K562 (cell line): ENCODE measurements at regions not wholly inside any gene's neighbourhood (a gene's known extent, or its start where the extent isn't known, plus 50 kb on each side); places are given as distances from the start of the nearest gene placed in this dataset.

Experiments
- ATAC-seq: fragments of 200-7000 bp; cut with Tn5 transposase; 3 replicates; pipeline ENCODE4 v1.9.1; 2020; ENCODE audit warnings: moderate library complexity
- BruUV-seq: library from RNA; stranded (reverse); fragments of 400-500 nt; replicated peaks from 2 replicates; lab custom pipeline; 2021; lab: Mats Ljungman, UMichigan
- CTCF ChIA-PET: fragments of 300-600 bp; formaldehyde crosslinking; extraction: SDS; loops from one replicate; lab custom pipeline; 2021; ENCODE audit warnings: low intra/inter-chr PET ratio; lab: Yijun Ruan, JAX
- POLR2A ChIA-PET: fragments of 300-600, 350-650 bp; sonication (Branson Sonifier 250); formaldehyde crosslinking; extraction: SDS; loops from one replicate; lab custom pipeline; 2021; ENCODE audit warnings: antibody characterized with exemption, inconsistent platforms; lab: Yijun Ruan, JAX
- DNase-seq, 4 experiments: peaks; one replicate each; pipeline versions ENCODE4 v3.0.0 to v3.0.0-alpha.2; 2011 to 2018; ENCODE audit warnings: low spot score in 3 of 4, mixed read lengths in 3 of 4; ENCODE audit errors: extremely low read depth in 1 of 4
- FAIRE-seq: peaks from 2 replicates; lab custom pipeline; 2011; peaks lifted over from hg19 to GRCh38; lab: Jason Lieb, UNC
- H2AFZ ChIP-seq: 2 replicates; pipeline ENCODE4 v1.6.0; 2011; ENCODE audit warnings: low read depth, low read length, control low read depth, inconsistent platforms
- H3K27ac ChIP-seq: fragments of 200-600 bp; 3 replicates; pipeline ENCODE4 v1.8.0; 2011; ENCODE audit warnings: low read depth, mild to moderate bottlenecking, control low read depth, inconsistent platforms, low read length, moderate library complexity, mixed read lengths; ENCODE audit errors: extremely low read depth
- H3K27me3 ChIP-seq, 2 experiments: fragments of 300-600 bp in 1 of 2; 2 replicates in 1 of 2; 3 replicates in 1 of 2; pipeline versions ENCODE4 v1.6.0 to v1.8.0; 2011; ENCODE audit warnings: inconsistent platforms in 2 of 2, low read length in 2 of 2, mild to moderate bottlenecking in 1 of 2, mixed read lengths in 1 of 2, moderate library complexity in 1 of 2; ENCODE audit not compliant: control insufficient read depth in 2 of 2, insufficient read depth in 2 of 2
- H3K36me3 ChIP-seq: fragments of 300-600 bp; 3 replicates; pipeline ENCODE4 v1.8.0; 2011; ENCODE audit warnings: mild to moderate bottlenecking, low read length, inconsistent platforms; ENCODE audit not compliant: control insufficient read depth, insufficient read depth
- H3K4me1 ChIP-seq, 2 experiments: fragments of 200-600 bp in 1 of 2; replicated peaks in 1 of 2; 2 replicates in 1 of 2; 3 replicates in 1 of 2; pipeline versions ENCODE4 v1.5.1 to v1.8.0; 2011; ENCODE audit warnings: inconsistent platforms in 2 of 2, low read length in 2 of 2, mild to moderate bottlenecking in 1 of 2, mixed read lengths in 1 of 2, moderate library complexity in 1 of 2; ENCODE audit not compliant: control insufficient read depth in 2 of 2, insufficient read depth in 2 of 2
- H3K4me2 ChIP-seq: 2 replicates; pipeline ENCODE4 v1.6.1; 2011; ENCODE audit warnings: low read length, control low read depth, inconsistent platforms, mixed read lengths; ENCODE audit not compliant: insufficient read depth
- H3K4me3 ChIP-seq: fragments of 200-600 bp; sonication (generic), shearing (Covaris generic); 2 replicates; pipeline ENCODE4 v1.5.1; 2016; ENCODE audit warnings: control low read depth, inconsistent platforms
- H3K79me2 ChIP-seq: fragments of 200-600 bp; 3 replicates; pipeline ENCODE4 v1.8.0; 2011; ENCODE audit warnings: low read length, inconsistent platforms; ENCODE audit not compliant: control insufficient read depth, insufficient read depth
- H3K9ac ChIP-seq, 2 experiments: 2 replicates each; pipeline versions ENCODE4 v1.6.0 to v1.6.1; 2011; ENCODE audit warnings: low read depth in 2 of 2, low read length in 2 of 2, control low read depth in 1 of 2, inconsistent platforms in 1 of 2, mild to moderate bottlenecking in 1 of 2, mixed read lengths in 1 of 2; ENCODE audit not compliant: insufficient read depth in 1 of 2
- H3K9me1 ChIP-seq: one replicate; pipeline ENCODE4 v1.6.0; 2011; ENCODE audit warnings: inconsistent platforms, mild to moderate bottlenecking, low read length, moderate library complexity; ENCODE audit not compliant: control insufficient read depth, insufficient read depth
- H3K9me3 ChIP-seq: replicated peaks from 2 replicates; pipeline ENCODE4 v1.5.1; 2011; ENCODE audit warnings: low read depth, low read length, inconsistent platforms; ENCODE audit not compliant: control insufficient read depth, insufficient read depth
- H4K20me1 ChIP-seq: replicated peaks from 2 replicates; pipeline ENCODE4 v1.6.1; 2011; ENCODE audit warnings: low read length, inconsistent platforms, mixed read lengths; ENCODE audit not compliant: control insufficient read depth, insufficient read depth
- FUS ChIP-seq: fragments of 200-400 bp; formaldehyde crosslinking; optimal IDR thresholded peaks from 2 replicates; pipeline ENCODE3; 2017; ENCODE audit warnings: low read depth, low read length
- HDAC8 ChIP-seq: fragments of 450-650 bp; IDR thresholded peaks from 2 replicates; pipeline ENCODE4 v1.6.1; 2016; ENCODE audit warnings: mild to moderate bottlenecking, missing genetic modification characterization, moderate library complexity, missing compliant biosample characterization
- HNRNPH1 ChIP-seq: fragments of 200-400 bp; formaldehyde crosslinking; optimal IDR thresholded peaks from 2 replicates; pipeline ENCODE3; 2017; ENCODE audit warnings: low read depth, mild to moderate bottlenecking, low read length, moderate library complexity
- HNRNPK ChIP-seq: fragments of 200-400 bp; formaldehyde crosslinking; IDR thresholded peaks from one replicate; pipeline ENCODE4 v1.6.1; 2018; ENCODE audit warnings: mild to moderate bottlenecking, low read depth, low read length; ENCODE audit not compliant: poor library complexity, severe bottlenecking
- MAZ ChIP-seq, 2 experiments: fragments of 450-650 bp in 1 of 2; sonication (generic) in 1 of 2; formaldehyde crosslinking; IDR thresholded peaks in 1 of 2; conservative IDR thresholded peaks in 1 of 2; 2 replicates each; pipeline versions ENCODE4 v1.4.0 to v1.5.0; 2020; ENCODE audit warnings: mild to moderate bottlenecking in 1 of 2, missing genetic modification reagents in 1 of 2
- PTBP1 ChIP-seq: fragments of 200-400 bp; formaldehyde crosslinking; IDR thresholded peaks from 2 replicates; pipeline ENCODE4 v1.6.1; 2017; ENCODE audit warnings: low read depth, low read length
- PYGO2 ChIP-seq: fragments of 450-650 bp; IDR thresholded peaks from 2 replicates; pipeline ENCODE4 v1.6.1; 2016; ENCODE audit warnings: mild to moderate bottlenecking, missing genetic modification characterization, moderate library complexity, missing compliant biosample characterization
- RBM25 ChIP-seq: fragments of 200-400 bp; formaldehyde crosslinking; IDR thresholded peaks from 2 replicates; pipeline ENCODE4 v1.6.1; 2018; ENCODE audit warnings: low read length, low read depth, moderate library complexity; ENCODE audit not compliant: severe bottlenecking
- SMAD4 ChIP-seq: fragments of 250-450 bp; sonication (Bioruptor Pico); conservative IDR thresholded peaks from 2 replicates; pipeline ENCODE4 v1.8.0; 2021; ENCODE audit warnings: inconsistent platforms, mild to moderate bottlenecking, moderate library complexity
- SPI1 ChIP-seq: IDR thresholded peaks from 2 replicates; pipeline ENCODE4 v1.6.1; 2011; ENCODE audit warnings: low read depth, low read length, control low read depth, borderline replicate concordance
- TCF3 ChIP-seq: sonication (generic); formaldehyde crosslinking; IDR thresholded peaks from 2 replicates; pipeline ENCODE4 v1.4.0; 2020; ENCODE audit warnings: mild to moderate bottlenecking, missing genetic modification reagents
- ZKSCAN3 ChIP-seq: fragments of 250-450 bp; sonication (Bioruptor Pico); IDR thresholded peaks from 2 replicates; pipeline ENCODE4 v1.4.0; 2020
- ZNF57 ChIP-seq: fragments of 450-650 bp; formaldehyde crosslinking; IDR thresholded peaks from 2 replicates; pipeline ENCODE4 v1.4.0; 2020; ENCODE audit warnings: mild to moderate bottlenecking, moderate library complexity
- WGBS: fragments of 100-300 bp; shearing (Covaris generic); methylation state at CpG from one replicate; pipeline ENCODE4 v1.1.6; 2016; ENCODE audit warnings: low coverage, mixed read lengths; ENCODE audit not compliant: insufficient coverage; ENCODE audit errors: missing lambda C conversion rate; 5-methylcytosine and 5-hydroxymethylcytosine counted together
- in situ Hi-C: fragments of 300-500 bp; cut with MboI; formaldehyde crosslinking; loops from 4 replicates; pipeline ENCODE4 v1.15.0; 2018; ENCODE audit warnings: inconsistent platforms, mixed read lengths
- intact Hi-C: fragments of 100-400 bp; cut with micrococcal nuclease; formaldehyde crosslinking; loops from 2 replicates; pipeline ENCODE4 v1.14.2; 2022
- TF ChIP-seq, protein P1 (sequence below): sonication (generic); formaldehyde crosslinking; IDR thresholded peaks from 2 replicates; pipeline ENCODE4 v1.8.1; 2023; ENCODE audit warnings: mild to moderate bottlenecking, missing genetic modification reagents
- TF ChIP-seq, protein P2 (sequence below): fragments of 250-450 bp; sonication (Bioruptor Pico); IDR thresholded peaks from 2 replicates; pipeline ENCODE4 v1.8.0; 2021; ENCODE audit warnings: moderate library complexity, mild to moderate bottlenecking, inconsistent platforms
- TF ChIP-seq, protein P3 (sequence below): fragments of 450-650 bp; IDR thresholded peaks from 2 replicates; pipeline ENCODE4 v1.6.1; 2016
- TF ChIP-seq, protein P4 (sequence below): fragments of 450-650 bp; IDR thresholded peaks from 2 replicates; pipeline ENCODE4 v1.6.1; 2017; ENCODE audit warnings: antibody characterized with exemption

DNA sequence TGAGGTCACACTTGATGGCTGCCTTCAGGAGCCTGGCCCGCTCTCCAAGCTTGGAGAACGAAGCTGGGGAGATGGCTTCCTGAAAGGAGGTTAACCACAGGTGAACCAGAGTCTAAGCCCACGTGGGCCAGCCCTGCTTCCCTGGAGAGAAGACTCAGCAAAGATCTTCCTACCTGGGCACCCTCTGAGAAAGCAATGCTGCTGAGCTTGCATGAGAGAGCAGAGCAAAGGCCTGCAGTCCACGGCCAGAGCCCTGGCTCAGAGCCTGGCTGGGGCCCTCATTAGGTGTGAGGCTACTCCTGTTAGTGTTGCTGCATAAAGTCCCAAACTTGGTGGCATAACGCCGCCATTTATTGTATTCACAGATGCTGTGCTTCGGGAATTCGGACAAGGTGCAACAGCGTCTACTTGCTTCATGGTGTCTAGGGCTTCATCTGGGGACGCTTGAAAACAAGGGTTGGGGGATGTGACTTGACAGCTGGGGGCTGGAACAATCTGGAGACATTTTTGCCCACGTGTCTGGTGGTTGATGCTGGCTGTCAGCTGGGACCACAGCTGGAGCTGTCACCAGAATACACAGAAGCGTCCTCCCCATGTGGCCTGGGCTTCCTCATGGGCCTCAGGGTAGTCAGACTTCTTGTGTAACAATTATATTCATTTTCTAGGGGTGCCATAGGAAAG, 87.9 kb upstream of the MEF2A start:
- no peak for FAIRE-seq
- CTCF ChIA-PET, result no interaction called here
- BruUV-seq, result no TSS peak
- 2% methylated on average over 12 of the region's 12 CpGs for whole genome bisulfite sequencing
- H3K9ac ChIP-seq, result peak overlapping the region in 1 of 2 experiments; percentile 20; a peak in 1 of 4 replicates
- no peak overlapping the region for H3K4me2 ChIP-seq
- ATAC-seq, result no peak
- TF ChIP-seq FUS (no peak), SMAD4 (CRISPR knock-in tag) (no peak), PTBP1 (no peak), TCF3 (CRISPR knock-in tag) (no peak), ZKSCAN3 (no peak), ZNF57 (no peak), HNRNPH1 (no peak), MAZ (CRISPR knock-in tag; conservative IDR thresholded peaks at IDR 0.05 in 1 of 2, IDR thresholded peaks at IDR 0.05 in 1 of 2) (no peak), SPI1 (no peak), RBM25 (no peak), HNRNPK (no peak), HDAC8 (tag) (no peak), PYGO2 (tag) (no peak)
- TF ChIP-seq, protein P1, sequence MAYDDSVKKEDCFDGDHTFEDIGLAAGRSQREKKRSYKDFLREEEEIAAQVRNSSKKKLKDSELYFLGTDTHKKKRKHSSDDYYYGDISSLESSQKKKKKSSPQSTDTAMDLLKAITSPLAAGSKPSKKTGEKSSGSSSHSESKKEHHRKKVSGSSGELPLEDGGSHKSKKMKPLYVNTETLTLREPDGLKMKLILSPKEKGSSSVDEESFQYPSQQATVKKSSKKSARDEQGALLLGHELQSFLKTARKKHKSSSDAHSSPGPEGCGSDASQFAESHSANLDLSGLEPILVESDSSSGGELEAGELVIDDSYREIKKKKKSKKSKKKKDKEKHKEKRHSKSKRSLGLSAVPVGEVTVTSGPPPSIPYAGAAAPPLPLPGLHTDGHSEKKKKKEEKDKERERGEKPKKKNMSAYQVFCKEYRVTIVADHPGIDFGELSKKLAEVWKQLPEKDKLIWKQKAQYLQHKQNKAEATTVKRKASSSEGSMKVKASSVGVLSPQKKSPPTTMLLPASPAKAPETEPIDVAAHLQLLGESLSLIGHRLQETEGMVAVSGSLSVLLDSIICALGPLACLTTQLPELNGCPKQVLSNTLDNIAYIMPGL (CRISPR knock-in tag), result no peak
- TF ChIP-seq, protein P2, sequence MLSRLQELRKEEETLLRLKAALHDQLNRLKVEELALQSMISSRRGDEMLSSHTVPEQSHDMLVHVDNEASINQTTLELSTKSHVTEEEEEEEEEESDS (CRISPR knock-in tag), result no peak
- TF ChIP-seq, protein P3, sequence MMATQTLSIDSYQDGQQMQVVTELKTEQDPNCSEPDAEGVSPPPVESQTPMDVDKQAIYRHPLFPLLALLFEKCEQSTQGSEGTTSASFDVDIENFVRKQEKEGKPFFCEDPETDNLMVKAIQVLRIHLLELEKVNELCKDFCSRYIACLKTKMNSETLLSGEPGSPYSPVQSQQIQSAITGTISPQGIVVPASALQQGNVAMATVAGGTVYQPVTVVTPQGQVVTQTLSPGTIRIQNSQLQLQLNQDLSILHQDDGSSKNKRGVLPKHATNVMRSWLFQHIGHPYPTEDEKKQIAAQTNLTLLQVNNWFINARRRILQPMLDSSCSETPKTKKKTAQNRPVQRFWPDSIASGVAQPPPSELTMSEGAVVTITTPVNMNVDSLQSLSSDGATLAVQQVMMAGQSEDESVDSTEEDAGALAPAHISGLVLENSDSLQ, result no peak
- TF ChIP-seq, protein P4, sequence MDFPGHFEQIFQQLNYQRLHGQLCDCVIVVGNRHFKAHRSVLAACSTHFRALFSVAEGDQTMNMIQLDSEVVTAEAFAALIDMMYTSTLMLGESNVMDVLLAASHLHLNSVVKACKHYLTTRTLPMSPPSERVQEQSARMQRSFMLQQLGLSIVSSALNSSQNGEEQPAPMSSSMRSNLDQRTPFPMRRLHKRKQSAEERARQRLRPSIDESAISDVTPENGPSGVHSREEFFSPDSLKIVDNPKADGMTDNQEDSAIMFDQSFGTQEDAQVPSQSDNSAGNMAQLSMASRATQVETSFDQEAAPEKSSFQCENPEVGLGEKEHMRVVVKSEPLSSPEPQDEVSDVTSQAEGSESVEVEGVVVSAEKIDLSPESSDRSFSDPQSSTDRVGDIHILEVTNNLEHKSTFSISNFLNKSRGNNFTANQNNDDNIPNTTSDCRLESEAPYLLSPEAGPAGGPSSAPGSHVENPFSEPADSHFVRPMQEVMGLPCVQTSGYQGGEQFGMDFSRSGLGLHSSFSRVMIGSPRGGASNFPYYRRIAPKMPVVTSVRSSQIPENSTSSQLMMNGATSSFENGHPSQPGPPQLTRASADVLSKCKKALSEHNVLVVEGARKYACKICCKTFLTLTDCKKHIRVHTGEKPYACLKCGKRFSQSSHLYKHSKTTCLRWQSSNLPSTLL, result no peak
- TF ChIP-seq, all 486 proteins: peak for 0
- Histone ChIP-seq H3K4me1 (peaks cover 0 to 5% of the 10 kb centered on the region in 2 experiments; a peak in 1 of 5 replicates), H2AFZ (no peak overlapping the region), H3K9me3 (no peaks in the 10 kb centered on the region), H3K4me3 (no peak overlapping the region), H3K79me2 (no peaks in the 10 kb centered on the region), H4K20me1 (no peaks in the 10 kb centered on the region), H3K36me3 (no peaks in the 10 kb centered on the region), H3K27me3 (peaks cover 20 to 48% of the 10 kb centered on the region in 2 experiments; a peak in 4 of 5 replicates), H3K27ac (no peak overlapping the region), H3K9me1 (no peaks in the 10 kb centered on the region)
- no peak for DNase-seq
- intact Hi-C loops (no loop called here), in situ Hi-C loops (no loop called here)
- POLR2A ChIA-PET, result interaction anchor here (0.6 to 0.7 kb wide), 2 partner anchors 17 to 175 kb away, joined by 3 read pairs; no protein-coding TSS in a partner anchor
